HPDE6-E6E7 (cell line): ENCODE measurements at regions not wholly inside any gene's neighbourhood (a gene's known extent, or its start where the extent isn't known, plus 50 kb on each side); places are given as distances from the start of the nearest gene placed in this dataset.
A peak's percentile ranks its signal among the peaks of the same experiment; 100 is the strongest.
"Not testable (repeated sequence)": the region's sequence is repeated elsewhere in the genome, so short reads cannot be mapped to it uniquely, and the experiment has no call there.

ENCODE experiments used
- DNase-seq: peaks from one replicate; pipeline ENCODE4 v3.0.0; 2011; ENCODE audit warnings: missing footprints; ENCODE audit errors: extremely low spot score

GRCh38 chrX:13186643-13187042, 133.2 kb downstream of the ATXN3L start:
- not testable (repeated sequence) for DNase-seq

DNA sequence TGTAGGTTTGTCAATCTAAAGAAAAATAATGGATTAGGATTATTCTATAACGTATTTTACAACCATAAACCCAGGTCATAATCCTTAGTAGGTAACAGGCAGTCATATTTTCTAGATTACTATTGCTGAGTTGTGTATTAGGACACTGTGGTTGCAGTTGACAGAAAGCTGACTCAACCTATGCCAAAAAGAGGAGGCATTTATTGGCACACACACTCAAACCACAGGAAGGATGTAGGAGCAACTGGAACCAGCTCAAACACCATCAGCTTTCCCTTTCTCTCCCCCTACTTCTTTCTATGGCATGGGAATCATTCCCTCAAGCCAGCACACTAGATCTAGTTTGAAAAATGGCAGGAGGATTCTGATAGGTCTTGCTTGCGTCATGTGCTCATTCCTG, 136.4 kb upstream of the FAM9C start:
- no peak for DNase-seq

- DNase-seq = no peak
Measured at GRCh38 chrX:13179586-13179985, 135.2 kb upstream of the FAM9C start.

DNA sequence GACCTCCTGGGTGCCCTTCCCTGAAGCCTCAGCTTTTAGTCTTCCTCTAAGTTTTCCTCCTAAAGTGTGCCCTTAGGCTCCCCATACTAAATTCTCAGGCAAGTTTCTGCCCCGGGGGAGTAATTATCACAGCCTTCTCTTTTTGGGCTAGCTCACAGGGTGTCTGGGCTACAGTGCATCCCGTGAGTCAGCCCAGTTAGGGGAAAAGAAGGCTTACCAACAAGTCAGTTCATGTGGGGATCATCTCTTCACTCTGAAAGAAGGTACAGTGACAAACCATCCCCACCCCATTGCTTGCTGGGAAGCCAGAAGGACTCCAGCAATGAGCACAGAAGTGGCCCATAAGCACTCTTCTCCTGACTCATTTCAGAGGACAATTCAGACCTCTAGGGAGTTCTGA, 134.7 kb upstream of the FAM9C start:
- DNase-seq = peak; percentile 5

DNA sequence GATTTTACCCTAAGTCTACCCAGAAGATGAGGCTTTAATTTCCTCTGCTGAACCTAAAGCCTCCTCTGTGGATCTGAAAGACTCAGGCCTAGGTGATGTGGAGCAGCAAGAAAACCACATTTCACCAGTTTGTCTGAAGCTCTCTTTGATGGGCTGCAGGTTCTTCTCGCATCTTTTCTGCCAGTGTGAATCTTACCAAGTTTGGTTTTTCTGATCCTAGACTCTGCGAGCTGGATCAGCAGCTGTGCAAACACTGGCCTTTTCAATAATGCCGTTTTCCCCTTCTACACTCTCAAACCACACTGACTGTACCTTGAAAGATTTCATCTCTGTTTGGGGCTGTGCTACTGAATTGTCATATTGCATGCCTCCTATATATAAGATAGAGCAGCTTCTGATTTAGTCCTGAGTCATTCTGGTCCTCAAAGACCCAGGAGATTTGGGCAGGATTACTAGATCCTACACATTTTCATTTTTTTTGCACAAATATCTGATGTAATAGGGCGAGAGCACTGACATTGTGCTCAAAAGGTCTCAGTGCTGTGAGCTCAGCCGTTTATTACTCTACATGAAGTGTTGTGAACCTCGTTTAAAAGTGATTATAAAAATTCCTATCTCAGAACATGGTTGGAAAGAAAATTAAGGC, 133.6 kb upstream of the FAM9C start:
- no peak for DNase-seq

GRCh38 chrX:13175056-13175455, 130.6 kb upstream of the FAM9C start:
- DNase-seq = no peak

- DNase-seq = no peak
Measured at GRCh38 chrX:13170966-13171558, 126.6 kb upstream of the FAM9C start.

DNA sequence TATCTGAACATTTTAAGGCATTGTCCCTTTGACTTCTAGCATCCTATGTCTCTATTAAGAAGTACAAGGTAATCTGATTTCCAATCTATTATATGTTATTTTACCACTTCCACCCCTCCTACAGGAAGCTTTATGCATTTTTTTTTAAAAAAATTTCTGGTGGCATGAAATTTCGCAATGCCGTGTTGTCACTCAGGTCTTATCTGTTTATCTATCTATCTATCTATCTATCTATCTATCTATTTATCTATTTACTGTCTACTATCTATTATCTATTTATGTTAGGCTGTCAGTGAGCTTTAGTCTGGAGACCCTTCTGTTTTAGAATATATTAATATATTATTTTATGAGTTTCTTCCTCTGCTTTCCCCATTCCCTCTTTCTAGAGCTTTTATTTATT, 125.3 kb upstream of the FAM9C start:
- no peak for DNase-seq

- no peak for DNase-seq
Measured at GRCh38 chrX:13168269-13168668, 123.8 kb upstream of the FAM9C start.

GRCh38 chrX:13167481-13168231, 123.2 kb upstream of the FAM9C start:
- no peak for DNase-seq

DNA sequence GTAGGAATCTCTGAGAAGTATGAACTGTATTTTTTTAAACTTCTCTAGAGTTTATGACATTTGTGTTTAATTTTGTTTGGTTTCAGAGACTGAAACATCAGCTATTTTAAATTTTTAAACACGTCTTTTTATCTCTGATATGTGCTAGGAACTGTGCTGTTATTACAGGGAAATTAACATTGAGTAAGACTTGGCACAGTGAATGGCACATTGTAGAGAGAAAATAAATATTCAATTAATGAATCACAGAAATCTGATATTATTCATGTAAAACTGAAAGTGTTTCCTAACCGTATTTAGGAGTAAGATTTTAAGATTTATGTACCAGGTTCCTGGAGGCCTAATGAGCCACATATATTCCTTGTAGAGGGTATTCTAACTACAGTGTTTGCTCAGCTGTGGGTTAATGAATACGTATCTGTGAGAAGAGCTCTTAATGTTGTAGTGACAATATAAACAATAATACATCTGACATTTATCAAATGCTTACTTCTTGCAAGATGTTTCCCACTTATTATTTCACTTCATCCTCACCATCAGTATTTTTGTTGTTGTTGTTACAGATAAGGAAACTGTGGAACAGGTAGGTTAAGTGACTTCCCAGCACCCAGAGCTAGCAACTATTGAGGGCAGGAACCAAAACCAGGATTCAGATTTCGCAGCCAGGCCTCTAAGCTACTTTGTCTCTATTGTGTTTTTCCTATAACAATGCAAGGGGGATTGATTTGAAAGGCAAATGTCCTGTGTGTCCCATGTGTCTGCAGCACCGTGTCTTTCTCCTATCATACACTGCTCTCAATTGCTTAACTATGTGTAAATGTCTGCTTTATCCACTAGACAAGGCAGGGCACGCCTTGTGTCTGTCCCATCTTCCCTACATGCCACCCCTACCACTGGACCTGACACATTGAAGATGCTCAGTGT, 121.1 kb upstream of the FAM9C start:
- no peak for DNase-seq

- no peak for DNase-seq
Measured at GRCh38 chrX:13164611-13165010, 120.2 kb upstream of the FAM9C start.

- DNase-seq = no peak
Measured at GRCh38 chrX:13162772-13163410, 118.5 kb upstream of the FAM9C start.

DNA sequence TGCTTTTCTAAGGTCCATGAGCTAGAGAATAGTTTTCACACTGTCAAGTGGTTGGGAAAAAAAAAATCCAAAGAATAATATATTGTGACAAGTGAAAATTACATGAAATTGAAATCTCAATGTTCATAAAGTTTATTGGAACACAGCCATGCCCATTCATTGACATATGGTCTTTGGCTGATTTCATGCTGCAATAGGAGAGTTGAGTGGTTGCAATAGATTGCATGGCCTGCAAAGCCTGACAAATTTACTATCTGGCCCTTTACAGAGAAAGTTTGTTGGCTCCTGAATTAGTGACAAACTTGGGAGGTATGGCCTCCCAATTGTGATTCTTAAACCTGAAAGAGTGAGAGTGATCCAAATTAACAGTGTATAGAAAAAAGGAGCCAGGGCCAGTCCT, 115.5 kb upstream of the FAM9C start:
- DNase-seq = no peak

DNA sequence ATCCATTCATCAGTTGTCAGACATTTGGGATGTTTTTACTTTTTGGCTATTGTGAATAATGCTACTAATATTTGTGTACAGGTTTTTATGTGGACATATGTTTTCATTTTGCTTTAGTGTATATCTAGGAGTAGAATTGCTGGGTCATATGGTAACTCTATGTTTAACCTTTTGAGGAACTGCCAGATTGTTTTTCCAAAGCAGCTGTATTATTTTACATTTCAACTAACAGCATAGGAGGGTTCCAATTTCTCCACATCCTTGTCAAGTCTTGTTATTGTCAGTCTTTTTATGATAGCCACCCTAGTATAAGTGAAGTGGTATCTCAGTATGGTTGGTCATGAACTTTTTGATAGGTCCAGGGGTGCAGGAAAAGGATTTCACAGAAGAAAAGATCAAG, 114.5 kb upstream of the FAM9C start:
- no peak for DNase-seq

GRCh38 chrX:13155550-13155949, 111.1 kb upstream of the FAM9C start:
- DNase-seq = not testable (repeated sequence)

GRCh38 chrX:13153796-13154195, 109.4 kb upstream of the FAM9C start:
- no peak for DNase-seq

- DNase-seq = no peak
Measured at GRCh38 chrX:13152518-13153185, 108.2 kb upstream of the FAM9C start.

- no peak for DNase-seq
Measured at GRCh38 chrX:13151828-13152517, 107.6 kb upstream of the FAM9C start.

GRCh38 chrX:13149702-13150350, 105.4 kb upstream of the FAM9C start:
- DNase-seq = no peak
